WI38 (cell line): ENCODE measurements at regions not wholly inside any gene's neighbourhood (a gene's known extent, or its start where the extent isn't known, plus 50 kb on each side); places are given as distances from the start of the nearest gene placed in this dataset.

Source experiments
- H3K4me3 ChIP-seq: 2 replicates; pipeline ENCODE4 v1.5.1; 2011; ENCODE audit warnings: low read depth, mild to moderate bottlenecking, control low read depth, low read length
- CTCF ChIP-seq: IDR thresholded peaks from 2 replicates; pipeline ENCODE4 v1.5.1; 2012; ENCODE audit warnings: low read depth, mild to moderate bottlenecking, control low read depth, low read length

GRCh38 chr15:62706317-62706716, 336.2 kb upstream of the TPM1 start:
- H3K4me3 ChIP-seq, result no peak overlapping the region
- no peak for TF ChIP-seq CTCF

GRCh38 chr15:62708470-62708869, 334.1 kb upstream of the TPM1 start:
- no peak overlapping the region for H3K4me3 ChIP-seq
- no peak for TF ChIP-seq CTCF

DNA sequence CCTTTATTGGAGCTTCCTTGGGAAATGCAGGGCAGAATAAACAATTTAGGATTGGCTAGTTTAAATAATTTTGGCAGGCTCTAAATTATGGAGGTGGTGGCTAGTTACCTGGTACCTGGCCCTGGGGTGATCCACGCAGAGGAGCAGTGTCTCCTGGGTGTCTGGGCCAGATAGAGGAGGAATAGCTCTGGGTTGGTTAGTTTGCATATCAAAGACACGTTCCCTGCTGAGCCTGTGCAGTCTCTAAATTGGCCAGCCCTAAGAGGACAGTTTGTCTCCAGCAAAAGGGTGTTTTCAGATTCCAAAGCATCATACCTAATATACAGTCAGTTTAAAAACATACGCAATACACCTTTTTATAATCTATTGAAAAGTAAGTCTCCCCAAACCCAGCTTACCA, 333.3 kb upstream of the TPM1 start:
- no peak for TF ChIP-seq CTCF
- H3K4me3 ChIP-seq, result no peak overlapping the region

DNA sequence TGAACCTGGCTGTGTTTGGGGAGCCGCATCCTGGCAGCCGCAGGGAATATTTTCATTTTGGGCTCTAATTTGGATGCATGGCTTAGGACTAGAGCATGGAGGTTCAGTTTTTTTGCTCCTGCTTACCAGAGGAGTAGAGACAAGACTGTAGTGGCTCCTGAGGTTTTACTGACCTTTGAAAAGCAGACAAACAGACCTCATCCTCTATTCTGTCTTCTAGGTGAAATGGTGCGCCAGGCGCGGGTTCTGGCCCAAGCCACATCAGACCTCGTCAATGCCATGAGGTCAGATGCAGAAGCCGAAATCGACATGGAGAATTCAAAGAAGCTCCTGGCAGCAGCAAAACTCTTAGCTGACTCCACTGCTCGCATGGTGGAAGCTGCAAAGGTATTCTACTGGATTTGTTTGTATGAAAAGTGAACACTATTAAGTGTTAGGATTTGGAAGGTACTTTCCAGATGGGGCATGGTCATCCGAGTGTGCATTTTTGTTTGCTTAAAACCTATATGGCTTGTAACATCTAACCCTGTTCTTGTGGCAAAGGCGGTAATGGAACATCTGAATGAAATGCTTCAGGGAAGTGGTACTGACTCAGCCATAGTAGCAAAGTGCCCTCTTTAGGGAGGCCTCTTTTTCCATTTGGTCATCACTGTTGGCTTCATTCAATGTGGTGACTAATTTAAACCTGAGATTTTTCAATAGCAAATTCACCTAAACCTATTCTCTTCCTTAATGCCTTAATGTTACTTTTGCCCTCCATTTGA, 330.7 kb upstream of the TPM1 start:
- no peak overlapping the region for H3K4me3 ChIP-seq
- no peak for TF ChIP-seq CTCF

GRCh38 chr15:62712455-62712839, 330.1 kb upstream of the TPM1 start:
- no peak overlapping the region for H3K4me3 ChIP-seq
- no peak for TF ChIP-seq CTCF

GRCh38 chr15:62715946-62716345, 326.6 kb upstream of the TPM1 start:
- H3K4me3 ChIP-seq, result no peak overlapping the region
- TF ChIP-seq CTCF, result no peak

DNA sequence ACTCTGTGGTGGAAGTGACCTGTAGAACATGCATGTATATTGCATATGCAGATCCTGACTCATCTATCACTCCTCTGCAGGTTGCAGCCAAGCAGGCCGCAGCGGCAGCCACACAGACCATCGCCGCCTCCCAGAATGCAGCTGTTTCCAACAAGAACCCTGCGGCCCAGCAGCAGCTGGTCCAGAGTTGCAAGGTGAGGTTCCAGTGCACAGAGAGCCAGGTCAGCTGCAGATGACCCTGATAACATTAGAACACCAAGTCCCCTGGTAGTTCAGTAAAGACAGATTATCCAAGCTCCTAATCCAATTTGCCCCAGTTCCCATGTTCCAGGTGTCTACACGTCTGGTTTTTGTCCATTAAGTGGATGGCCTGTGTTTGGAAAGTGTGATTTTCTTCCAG, 325.1 kb upstream of the TPM1 start:
- no peak overlapping the region for H3K4me3 ChIP-seq
- TF ChIP-seq CTCF, result no peak
